Epithelial cell of esophagus (primary cell): ENCODE measurements at regions not wholly inside any gene's neighbourhood (a gene's known extent, or its start where the extent isn't known, plus 50 kb on each side); places are given as distances from the start of the nearest gene placed in this dataset.
"Not testable (repeated sequence)": the region's sequence is repeated elsewhere in the genome, so short reads cannot be mapped to it uniquely, and the experiment has no call there.

ENCODE experiments used
- DNase-seq: peaks from one replicate; pipeline ENCODE4 v3.0.0; 2010; ENCODE audit warnings: low read depth
- H3K4me3 ChIP-seq: 2 replicates; pipeline ENCODE4 v1.5.1; 2011; ENCODE audit warnings: mild to moderate bottlenecking, low read length, control low read depth
- TF ChIP-seq, protein P1 (sequence below): IDR thresholded peaks from 2 replicates; pipeline ENCODE4 v1.5.1; 2011; ENCODE audit warnings: low read depth, mild to moderate bottlenecking, low read length, control low read depth, inconsistent platforms; ENCODE audit not compliant: insufficient read depth; ENCODE audit errors: missing control alignments

DNA sequence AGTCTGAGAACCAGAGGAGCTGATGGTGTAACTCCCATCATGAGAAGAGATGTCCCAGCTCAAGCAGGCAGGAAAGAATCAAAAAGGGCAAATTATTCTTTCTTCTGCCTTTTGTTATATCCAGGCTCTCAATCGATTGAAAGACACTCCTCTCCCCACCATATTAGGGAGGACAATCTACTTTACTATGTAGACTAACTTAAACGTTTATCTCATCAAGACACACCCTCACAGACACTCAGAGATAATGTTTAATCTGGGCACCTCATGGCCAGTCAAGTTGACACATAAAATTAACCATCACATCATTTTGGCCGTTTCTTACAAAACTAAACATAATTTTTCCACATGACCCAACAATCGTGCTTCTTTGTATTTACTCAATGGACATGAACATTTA is 534.3 kb upstream of the RORB start:
- DNase-seq, result no peak
- TF ChIP-seq, protein P1, sequence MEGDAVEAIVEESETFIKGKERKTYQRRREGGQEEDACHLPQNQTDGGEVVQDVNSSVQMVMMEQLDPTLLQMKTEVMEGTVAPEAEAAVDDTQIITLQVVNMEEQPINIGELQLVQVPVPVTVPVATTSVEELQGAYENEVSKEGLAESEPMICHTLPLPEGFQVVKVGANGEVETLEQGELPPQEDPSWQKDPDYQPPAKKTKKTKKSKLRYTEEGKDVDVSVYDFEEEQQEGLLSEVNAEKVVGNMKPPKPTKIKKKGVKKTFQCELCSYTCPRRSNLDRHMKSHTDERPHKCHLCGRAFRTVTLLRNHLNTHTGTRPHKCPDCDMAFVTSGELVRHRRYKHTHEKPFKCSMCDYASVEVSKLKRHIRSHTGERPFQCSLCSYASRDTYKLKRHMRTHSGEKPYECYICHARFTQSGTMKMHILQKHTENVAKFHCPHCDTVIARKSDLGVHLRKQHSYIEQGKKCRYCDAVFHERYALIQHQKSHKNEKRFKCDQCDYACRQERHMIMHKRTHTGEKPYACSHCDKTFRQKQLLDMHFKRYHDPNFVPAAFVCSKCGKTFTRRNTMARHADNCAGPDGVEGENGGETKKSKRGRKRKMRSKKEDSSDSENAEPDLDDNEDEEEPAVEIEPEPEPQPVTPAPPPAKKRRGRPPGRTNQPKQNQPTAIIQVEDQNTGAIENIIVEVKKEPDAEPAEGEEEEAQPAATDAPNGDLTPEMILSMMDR, result no peak
- no peak overlapping the region for H3K4me3 ChIP-seq

- TF ChIP-seq, protein P1, result no peak
- no peak for DNase-seq
- H3K4me3 ChIP-seq, result no peak overlapping the region
Observed at GRCh38 chr9:73969936-73970335, 527.2 kb upstream of the RORB start.

DNA sequence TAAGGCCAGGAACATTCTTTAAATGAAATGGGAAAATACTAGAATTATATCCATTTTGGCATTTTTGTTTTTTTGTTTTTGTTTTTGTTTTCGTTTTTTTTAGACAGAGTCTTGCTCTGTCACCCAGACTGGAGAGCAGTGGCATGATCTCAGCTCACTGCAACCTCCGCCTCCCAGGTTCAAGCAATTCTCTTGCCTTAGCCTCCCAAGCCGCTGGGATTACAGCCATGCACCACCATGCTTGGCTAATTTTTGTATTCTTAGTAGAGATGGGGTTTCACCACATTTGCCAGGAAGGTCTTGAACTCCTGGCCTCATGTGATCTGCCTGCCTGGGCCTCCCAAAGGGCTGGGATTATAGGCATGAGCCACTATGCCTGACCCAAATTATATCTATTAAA is 520.7 kb upstream of the RORB start:
- not testable (repeated sequence) for H3K4me3 ChIP-seq, DNase-seq

- TF ChIP-seq, protein P1, result no peak
- DNase-seq, result no peak
- H3K4me3 ChIP-seq, result no peak overlapping the region
Observed at GRCh38 chr9:73979894-73980264, 517.3 kb upstream of the RORB start.

DNA sequence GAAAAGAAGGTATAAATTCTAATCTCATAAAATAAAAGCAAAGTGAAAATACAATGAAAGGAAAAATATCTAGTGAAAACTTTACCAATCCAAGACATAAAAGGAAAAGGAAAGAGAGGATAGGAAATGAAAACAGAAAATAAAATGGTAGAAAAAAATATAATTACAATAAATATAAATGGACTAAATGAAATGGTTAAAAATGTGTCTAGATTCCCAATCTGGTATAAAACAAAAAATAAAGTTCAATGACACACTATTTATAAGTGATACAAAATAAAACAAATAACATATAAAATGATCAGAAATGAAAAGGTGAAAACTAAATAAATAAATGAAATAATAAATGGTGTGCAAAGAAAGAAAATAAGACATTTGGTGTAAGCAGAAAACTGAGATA is 516.4 kb upstream of the RORB start:
- TF ChIP-seq, protein P1, result no peak
- DNase-seq, result no peak
- H3K4me3 ChIP-seq, result no peak overlapping the region

- TF ChIP-seq, protein P1, result no peak
- no peak for DNase-seq
- H3K4me3 ChIP-seq, result no peak overlapping the region
Observed at GRCh38 chr9:73981405-73981804, 515.7 kb upstream of the RORB start.

DNA sequence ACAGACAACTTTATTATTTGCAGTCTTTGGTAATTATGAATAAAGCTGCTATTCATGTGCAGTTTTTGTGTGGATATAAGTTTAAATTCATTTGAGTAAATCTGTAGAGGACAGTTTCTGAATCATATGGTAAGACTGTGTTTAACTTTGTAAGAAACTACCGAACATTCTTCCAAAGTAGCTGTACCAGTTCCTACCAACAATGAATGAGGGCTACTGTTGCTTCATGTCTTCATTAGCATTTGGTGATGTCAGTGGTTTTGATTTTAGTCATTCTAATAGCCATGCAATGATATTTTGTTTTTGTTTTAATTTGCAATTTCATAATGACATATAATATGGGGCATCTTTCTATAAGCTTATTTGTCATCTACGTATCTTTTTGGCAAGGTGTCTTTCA is 501.3 kb upstream of the RORB start:
- TF ChIP-seq, protein P1, result no peak
- no peak overlapping the region for H3K4me3 ChIP-seq
- DNase-seq, result peak; percentile 83

- TF ChIP-seq, protein P1, result no peak
- peak; percentile 79 for DNase-seq
- no peak overlapping the region for H3K4me3 ChIP-seq
Observed at GRCh38 chr9:73996844-73997243, 500.3 kb upstream of the RORB start.
